CD8-positive, alpha-beta memory T cell (primary cell): ENCODE measurements at regions not wholly inside any gene's neighbourhood (a gene's known extent, or its start where the extent isn't known, plus 50 kb on each side); places are given as distances from the start of the nearest gene placed in this dataset.

ENCODE experiments used
- CTCF ChIA-PET: fragments of 350-600 bp; sonication (Branson Sonifier 250); formaldehyde crosslinking; loops from one replicate; lab custom pipeline; 2021; ENCODE audit warnings: antibody characterized with exemption; lab: Charles Lee
- POLR2A ChIA-PET: fragments of 350-600 bp; sonication (Branson Sonifier 250); formaldehyde crosslinking; loops from one replicate; lab custom pipeline; 2021; ENCODE audit warnings: antibody characterized with exemption; lab: Charles Lee
- DNase-seq, 5 donors: peaks; one replicate each; pipeline versions ENCODE4 v3.0.0 to v3.0.0-alpha.2; 2020 to 2022; ENCODE audit warnings: mixed read lengths in 1 of 5
- H3K27ac ChIP-seq: one replicate; pipeline ENCODE4 v1.7.0; 2013; ENCODE audit warnings: low read depth, mild to moderate bottlenecking, low read length, moderate library complexity
- H3K27me3 ChIP-seq: 2 replicates; pipeline ENCODE4 v1.7.0; 2013; ENCODE audit warnings: low read length, mild to moderate bottlenecking; ENCODE audit not compliant: insufficient read depth, poor library complexity, severe bottlenecking
- H3K36me3 ChIP-seq: 2 replicates; pipeline ENCODE4 v1.7.0; 2013; ENCODE audit warnings: mild to moderate bottlenecking, low read length, moderate library complexity; ENCODE audit not compliant: insufficient read depth
- H3K4me1 ChIP-seq: 2 replicates; pipeline ENCODE4 v1.7.0; 2013; ENCODE audit warnings: mild to moderate bottlenecking, low read length, moderate library complexity; ENCODE audit not compliant: insufficient read depth
- H3K4me3 ChIP-seq: 2 replicates; pipeline ENCODE4 v1.7.0; 2013; ENCODE audit warnings: mild to moderate bottlenecking, low read length
- H3K9me3 ChIP-seq: 2 replicates; pipeline ENCODE4 v1.7.0; 2013; ENCODE audit warnings: mild to moderate bottlenecking, low read length
- H3K27ac Mint-ChIP-seq, 8 donors: one replicate each; pipeline ENCODE4 v1.8.0; 2020 to 2021; ENCODE audit warnings: mixed read lengths in 8 of 8, mild to moderate bottlenecking in 6 of 8, inconsistent platforms in 3 of 8, moderate library complexity in 3 of 8
- H3K27me3 Mint-ChIP-seq, 2 donors: one replicate each; pipeline ENCODE4 v1.8.0; 2020 to 2021; ENCODE audit warnings: mixed read lengths in 2 of 2, mild to moderate bottlenecking in 1 of 2, moderate library complexity in 1 of 2
- H3K36me3 Mint-ChIP-seq, 3 donors: one replicate each; pipeline ENCODE4 v1.8.0; 2020 to 2021; ENCODE audit warnings: mixed read lengths in 3 of 3, inconsistent platforms in 1 of 3, mild to moderate bottlenecking in 1 of 3
- H3K4me1 Mint-ChIP-seq, 3 donors: one replicate each; pipeline ENCODE4 v1.8.0; 2020 to 2021; ENCODE audit warnings: mixed read lengths in 3 of 3, inconsistent platforms in 1 of 3, mild to moderate bottlenecking in 1 of 3
- H3K4me3 Mint-ChIP-seq, 7 donors: one replicate each; pipeline ENCODE4 v1.8.0; 2020 to 2021; ENCODE audit warnings: mixed read lengths in 7 of 7, mild to moderate bottlenecking in 6 of 7, moderate library complexity in 4 of 7, inconsistent platforms in 2 of 7
- H3K9me3 Mint-ChIP-seq, 5 donors: one replicate each; pipeline ENCODE4 v1.8.0; 2020 to 2022; ENCODE audit warnings: mixed read lengths in 5 of 5, mild to moderate bottlenecking in 3 of 5, moderate library complexity in 2 of 5, inconsistent platforms in 1 of 5

- Histone ChIP-seq H3K36me3 (no peaks in the 10 kb centered on the region), H3K4me1 (no peaks in the 10 kb centered on the region), H3K9me3 (no peaks in the 10 kb centered on the region), H3K4me3 (no peak overlapping the region), H3K27me3 (no peaks in the 10 kb centered on the region), H3K27ac (no peak overlapping the region)
- no peak for DNase-seq
- peaks cover 2 to 20% (median 5%) of the 10 kb centered on the region in 5 donors for H3K9me3 Mint-ChIP-seq
- no peak overlapping the region for H3K27ac Mint-ChIP-seq
- H3K4me1 Mint-ChIP-seq = no peaks in the 10 kb centered on the region
- no peaks in the 10 kb centered on the region for H3K27me3 Mint-ChIP-seq
- no peaks in the 10 kb centered on the region for H3K36me3 Mint-ChIP-seq
- CTCF ChIA-PET = no interaction called here
- POLR2A ChIA-PET = no interaction called here
- no peak overlapping the region for H3K4me3 Mint-ChIP-seq
Measured at GRCh38 chr3:94611596-94611995, 548.7 kb downstream of the NSUN3 start.

- CTCF ChIA-PET = no interaction called here
- Histone ChIP-seq H3K27ac (no peak overlapping the region), H3K27me3 (no peaks in the 10 kb centered on the region), H3K9me3 (no peaks in the 10 kb centered on the region), H3K4me3 (no peak overlapping the region), H3K36me3 (no peaks in the 10 kb centered on the region), H3K4me1 (no peaks in the 10 kb centered on the region)
- no peak overlapping the region for H3K27ac Mint-ChIP-seq
- peaks cover 2 to 22% (median 5%) of the 10 kb centered on the region in 5 donors for H3K9me3 Mint-ChIP-seq
- no peaks in the 10 kb centered on the region for H3K36me3 Mint-ChIP-seq
- no peaks in the 10 kb centered on the region for H3K27me3 Mint-ChIP-seq
- H3K4me1 Mint-ChIP-seq = no peaks in the 10 kb centered on the region
- H3K4me3 Mint-ChIP-seq = no peak overlapping the region
- POLR2A ChIA-PET = no interaction called here
- DNase-seq = no peak
Measured at GRCh38 chr3:94612631-94613030, 549.8 kb downstream of the NSUN3 start.

- H3K36me3 Mint-ChIP-seq = no peaks in the 10 kb centered on the region
- H3K9me3 Mint-ChIP-seq = peaks cover 2 to 24% (median 5%) of the 10 kb centered on the region in 5 donors
- no peak overlapping the region for H3K4me3 ChIP-seq
- ChIA-PET CTCF (no interaction called here), POLR2A (no interaction called here)
- H3K4me1 ChIP-seq = no peaks in the 10 kb centered on the region
- H3K36me3 ChIP-seq = no peaks in the 10 kb centered on the region
- H3K4me3 Mint-ChIP-seq = no peak overlapping the region
- no peaks in the 10 kb centered on the region for H3K4me1 Mint-ChIP-seq
- H3K27ac Mint-ChIP-seq = no peak overlapping the region
- no peaks in the 10 kb centered on the region for H3K27me3 ChIP-seq
- DNase-seq = no peak
- H3K9me3 ChIP-seq = no peaks in the 10 kb centered on the region
- H3K27ac ChIP-seq = no peak overlapping the region
- no peaks in the 10 kb centered on the region for H3K27me3 Mint-ChIP-seq
Measured at GRCh38 chr3:94614192-94614591, 551.3 kb downstream of the NSUN3 start.

- Histone ChIP-seq H3K36me3 (no peaks in the 10 kb centered on the region), H3K27ac (no peak overlapping the region), H3K4me3 (no peak overlapping the region), H3K27me3 (no peaks in the 10 kb centered on the region), H3K4me1 (no peaks in the 10 kb centered on the region), H3K9me3 (no peaks in the 10 kb centered on the region)
- peaks cover 0 to 2% of the 10 kb centered on the region in 2 donors for H3K27me3 Mint-ChIP-seq
- no peaks in the 10 kb centered on the region for H3K36me3 Mint-ChIP-seq
- no peak overlapping the region for H3K4me3 Mint-ChIP-seq
- H3K9me3 Mint-ChIP-seq = peaks cover 2 to 27% (median 5%) of the 10 kb centered on the region in 5 donors
- ChIA-PET CTCF (no interaction called here), POLR2A (no interaction called here)
- no peak for DNase-seq
- no peaks in the 10 kb centered on the region for H3K4me1 Mint-ChIP-seq
- H3K27ac Mint-ChIP-seq = no peak overlapping the region
Measured at GRCh38 chr3:94615275-94616065, 552.6 kb downstream of the NSUN3 start.

GRCh38 chr3:94616833-94617232 is 554.0 kb downstream of the NSUN3 start:
- Histone ChIP-seq H3K4me3 (no peak overlapping the region), H3K4me1 (no peaks in the 10 kb centered on the region), H3K27me3 (no peaks in the 10 kb centered on the region), H3K27ac (no peak overlapping the region), H3K9me3 (no peaks in the 10 kb centered on the region), H3K36me3 (no peaks in the 10 kb centered on the region)
- Mint-ChIP-seq H3K9me3 (peaks cover 2 to 27% (median 3%) of the 10 kb centered on the region in 5 donors), H3K27me3 (peaks cover 0 to 2% of the 10 kb centered on the region in 2 donors), H3K27ac (no peak overlapping the region), H3K4me1 (no peaks in the 10 kb centered on the region), H3K4me3 (no peak overlapping the region), H3K36me3 (no peaks in the 10 kb centered on the region)
- CTCF ChIA-PET = no interaction called here
- POLR2A ChIA-PET = no interaction called here
- DNase-seq = no peak

- H3K27me3 ChIP-seq = no peaks in the 10 kb centered on the region
- peaks cover 2 to 24% (median 3%) of the 10 kb centered on the region in 5 donors for H3K9me3 Mint-ChIP-seq
- CTCF ChIA-PET = no interaction called here
- H3K36me3 Mint-ChIP-seq = no peaks in the 10 kb centered on the region
- POLR2A ChIA-PET = no interaction called here
- H3K27me3 Mint-ChIP-seq = peaks cover 0 to 2% of the 10 kb centered on the region in 2 donors
- no peak overlapping the region for H3K4me3 Mint-ChIP-seq
- H3K4me1 Mint-ChIP-seq = no peaks in the 10 kb centered on the region
- no peak overlapping the region for H3K4me3 ChIP-seq
- no peak overlapping the region for H3K27ac Mint-ChIP-seq
- no peak overlapping the region for H3K27ac ChIP-seq
- H3K9me3 ChIP-seq = no peaks in the 10 kb centered on the region
- H3K36me3 ChIP-seq = no peaks in the 10 kb centered on the region
- H3K4me1 ChIP-seq = no peaks in the 10 kb centered on the region
- DNase-seq = no peak
Measured at GRCh38 chr3:94617312-94617711, 554.5 kb downstream of the NSUN3 start.

- Mint-ChIP-seq H3K36me3 (no peaks in the 10 kb centered on the region), H3K27me3 (peaks cover 0 to 2% of the 10 kb centered on the region in 2 donors), H3K4me1 (no peaks in the 10 kb centered on the region), H3K27ac (no peak overlapping the region), H3K9me3 (peaks cover 0 to 17% (median 6%) of the 10 kb centered on the region in 5 donors), H3K4me3 (no peak overlapping the region)
- no peaks in the 10 kb centered on the region for H3K27me3 ChIP-seq
- POLR2A ChIA-PET = no interaction called here
- no peaks in the 10 kb centered on the region for H3K9me3 ChIP-seq
- H3K4me1 ChIP-seq = no peaks in the 10 kb centered on the region
- CTCF ChIA-PET = no interaction called here
- H3K4me3 ChIP-seq = no peak overlapping the region
- H3K36me3 ChIP-seq = no peaks in the 10 kb centered on the region
- DNase-seq = no peak
- H3K27ac ChIP-seq = no peak overlapping the region
Measured at GRCh38 chr3:94619643-94620042, 556.8 kb downstream of the NSUN3 start.

GRCh38 chr3:94626573-94626972 is 563.7 kb downstream of the NSUN3 start:
- Mint-ChIP-seq H3K27me3 (no peaks in the 10 kb centered on the region), H3K27ac (no peak overlapping the region), H3K9me3 (peaks cover 0 to 14% (median 10%) of the 10 kb centered on the region in 5 donors), H3K36me3 (no peaks in the 10 kb centered on the region), H3K4me1 (no peaks in the 10 kb centered on the region), H3K4me3 (no peak overlapping the region)
- H3K36me3 ChIP-seq = no peaks in the 10 kb centered on the region
- H3K4me1 ChIP-seq = no peaks in the 10 kb centered on the region
- H3K9me3 ChIP-seq = no peaks in the 10 kb centered on the region
- H3K4me3 ChIP-seq = no peak overlapping the region
- H3K27ac ChIP-seq = no peak overlapping the region
- no peak for DNase-seq
- CTCF ChIA-PET = no interaction called here
- POLR2A ChIA-PET = no interaction called here
- no peaks in the 10 kb centered on the region for H3K27me3 ChIP-seq
